Calu3 (cell line): ENCODE measurements at regions not wholly inside any gene's neighbourhood (a gene's known extent, or its start where the extent isn't known, plus 50 kb on each side); places are given as distances from the start of the nearest gene placed in this dataset.

ENCODE experiments used
- BruUV-seq: library from RNA; stranded (reverse); fragments of 400-500 nt; replicated peaks from 2 replicates; lab custom pipeline; 2021; lab: Mats Ljungman, UMichigan
- CTCF ChIA-PET: fragments of 300-600 bp; sonication (Branson Sonifier 250); formaldehyde crosslinking; loops from one replicate; lab custom pipeline; 2022; ENCODE audit warnings: antibody characterized with exemption; lab: Charles Lee
- DNase-seq: peaks from one replicate; pipeline ENCODE4 v3.0.0; 2022
- H3K27ac Mint-ChIP-seq: one replicate; pipeline ENCODE4 v1.8.0; 2022; ENCODE audit warnings: mixed read lengths; ENCODE audit not compliant: unreplicated experiment
- H3K27me3 Mint-ChIP-seq: one replicate; pipeline ENCODE4 v1.8.0; 2022; ENCODE audit warnings: mixed read lengths; ENCODE audit not compliant: unreplicated experiment
- H3K36me3 Mint-ChIP-seq: one replicate; pipeline ENCODE4 v1.8.0; 2022; ENCODE audit warnings: mild to moderate bottlenecking, moderate library complexity, mixed read lengths; ENCODE audit not compliant: insufficient read depth, unreplicated experiment
- H3K4me1 Mint-ChIP-seq: one replicate; pipeline ENCODE4 v1.8.0; 2022; ENCODE audit warnings: mild to moderate bottlenecking, low read depth, mixed read lengths; ENCODE audit not compliant: unreplicated experiment
- H3K4me3 Mint-ChIP-seq: one replicate; pipeline ENCODE4 v1.8.0; 2022; ENCODE audit warnings: mild to moderate bottlenecking, low read depth, moderate library complexity, mixed read lengths; ENCODE audit not compliant: unreplicated experiment
- H3K9me3 Mint-ChIP-seq: one replicate; pipeline ENCODE4 v1.8.0; 2022; ENCODE audit warnings: low read depth, mixed read lengths; ENCODE audit not compliant: unreplicated experiment
- intact Hi-C: fragments of 100-400 bp; cut with micrococcal nuclease; formaldehyde crosslinking; loops from one replicate; pipeline ENCODE4 v1.10.0; 2022; ENCODE audit not compliant: unreplicated experiment
- TF ChIP-seq, protein P1 (sequence below): fragments of 200-600 bp; IDR thresholded peaks from one replicate; pipeline ENCODE4 v1.8.0; 2022; ENCODE audit warnings: antibody characterized with exemption; ENCODE audit not compliant: unreplicated experiment

DNA sequence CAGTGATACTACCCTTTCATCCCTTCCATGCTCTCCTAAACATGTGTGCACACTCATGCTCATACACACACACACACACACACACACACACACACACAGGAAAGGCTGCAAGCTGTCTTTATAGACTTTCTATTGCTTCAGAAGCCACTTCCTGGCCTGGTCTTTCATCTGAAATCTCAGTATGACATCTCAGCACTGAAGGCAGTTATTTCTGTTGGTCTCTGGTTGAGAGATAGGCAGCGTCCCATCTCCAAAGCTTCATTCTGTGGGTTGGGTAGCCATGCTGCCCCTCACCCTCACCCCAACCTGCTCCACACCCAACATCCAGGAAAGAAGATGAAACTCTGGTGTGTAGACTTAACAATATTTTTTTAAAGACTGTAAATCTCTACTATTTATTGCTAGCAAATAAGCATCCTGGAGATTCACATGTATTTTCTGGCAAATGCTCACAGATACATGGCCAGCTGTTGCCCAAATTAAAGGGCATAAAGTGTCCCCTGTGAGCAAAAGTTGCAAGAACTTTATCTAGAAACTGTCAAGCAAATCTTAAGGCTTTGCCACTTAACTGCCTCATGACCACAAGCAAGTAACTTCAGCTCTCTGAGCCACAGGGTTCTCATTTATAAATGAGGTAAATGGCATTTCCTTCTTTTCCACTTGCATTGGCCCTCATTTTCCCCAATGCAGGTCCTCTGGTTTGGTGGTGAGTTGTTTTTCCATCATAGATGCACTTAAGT lies 189.8 kb upstream of the AFF2 start:
- H3K27ac Mint-ChIP-seq = no peak overlapping the region
- DNase-seq = no peak
- H3K36me3 Mint-ChIP-seq = no peaks in the 10 kb centered on the region
- H3K9me3 Mint-ChIP-seq = peaks cover 6% of the 10 kb centered on the region
- H3K27me3 Mint-ChIP-seq = no peaks in the 10 kb centered on the region
- H3K4me3 Mint-ChIP-seq = no peak overlapping the region
- TF ChIP-seq, protein P1, sequence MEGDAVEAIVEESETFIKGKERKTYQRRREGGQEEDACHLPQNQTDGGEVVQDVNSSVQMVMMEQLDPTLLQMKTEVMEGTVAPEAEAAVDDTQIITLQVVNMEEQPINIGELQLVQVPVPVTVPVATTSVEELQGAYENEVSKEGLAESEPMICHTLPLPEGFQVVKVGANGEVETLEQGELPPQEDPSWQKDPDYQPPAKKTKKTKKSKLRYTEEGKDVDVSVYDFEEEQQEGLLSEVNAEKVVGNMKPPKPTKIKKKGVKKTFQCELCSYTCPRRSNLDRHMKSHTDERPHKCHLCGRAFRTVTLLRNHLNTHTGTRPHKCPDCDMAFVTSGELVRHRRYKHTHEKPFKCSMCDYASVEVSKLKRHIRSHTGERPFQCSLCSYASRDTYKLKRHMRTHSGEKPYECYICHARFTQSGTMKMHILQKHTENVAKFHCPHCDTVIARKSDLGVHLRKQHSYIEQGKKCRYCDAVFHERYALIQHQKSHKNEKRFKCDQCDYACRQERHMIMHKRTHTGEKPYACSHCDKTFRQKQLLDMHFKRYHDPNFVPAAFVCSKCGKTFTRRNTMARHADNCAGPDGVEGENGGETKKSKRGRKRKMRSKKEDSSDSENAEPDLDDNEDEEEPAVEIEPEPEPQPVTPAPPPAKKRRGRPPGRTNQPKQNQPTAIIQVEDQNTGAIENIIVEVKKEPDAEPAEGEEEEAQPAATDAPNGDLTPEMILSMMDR = no peak
- intact Hi-C loops = no loop called here
- no peaks in the 10 kb centered on the region for H3K4me1 Mint-ChIP-seq
- CTCF ChIA-PET = no interaction called here
- BruUV-seq = no TSS peak

DNA sequence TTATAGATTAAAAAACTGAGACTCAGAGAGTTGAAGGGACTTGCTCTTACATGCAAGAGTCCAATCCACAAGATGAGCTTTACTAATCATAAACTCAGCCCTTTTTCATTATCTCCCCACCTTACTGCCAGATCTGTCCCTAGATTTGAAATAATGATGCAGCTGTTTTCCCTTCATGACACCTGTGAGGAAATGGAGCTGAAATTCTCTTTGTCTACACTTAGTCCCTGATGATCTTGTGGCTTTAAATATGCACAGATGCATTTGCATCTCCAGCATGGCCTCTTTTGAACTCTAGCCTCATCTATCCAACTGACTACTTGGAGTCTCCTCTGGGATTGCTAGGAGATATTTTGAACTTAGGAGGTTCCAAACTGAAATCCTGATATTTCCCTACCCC lies 188.9 kb upstream of the AFF2 start:
- intact Hi-C loops = no loop called here
- Mint-ChIP-seq H3K9me3 (peaks cover 6% of the 10 kb centered on the region), H3K4me1 (no peaks in the 10 kb centered on the region), H3K27me3 (no peaks in the 10 kb centered on the region), H3K4me3 (no peak overlapping the region), H3K27ac (no peak overlapping the region), H3K36me3 (no peaks in the 10 kb centered on the region)
- DNase-seq = no peak
- BruUV-seq = no TSS peak
- CTCF ChIA-PET = no interaction called here
- TF ChIP-seq, protein P1 = no peak

DNA sequence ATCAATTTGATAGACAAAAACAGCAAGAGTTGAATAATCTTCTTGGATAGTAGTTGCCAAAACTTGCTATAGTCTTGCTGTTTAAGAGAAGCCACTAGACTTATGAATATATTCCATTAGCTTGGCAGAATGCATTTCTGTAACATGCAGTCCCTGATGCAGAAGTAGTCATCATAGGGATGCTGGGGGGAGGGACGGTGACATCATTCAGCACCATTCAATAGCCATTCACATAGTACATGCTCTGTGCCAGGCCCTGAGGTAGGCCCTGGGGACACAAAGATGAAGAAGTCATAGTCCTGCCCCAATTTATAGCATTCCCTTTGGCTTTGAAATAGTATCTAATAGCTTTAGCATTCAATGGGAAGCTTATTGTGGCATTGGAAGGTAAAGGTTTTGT lies 185.5 kb upstream of the AFF2 start:
- no peak for DNase-seq
- Mint-ChIP-seq H3K27ac (no peak overlapping the region), H3K36me3 (no peaks in the 10 kb centered on the region), H3K4me3 (no peak overlapping the region), H3K27me3 (no peaks in the 10 kb centered on the region), H3K9me3 (peaks cover 10% of the 10 kb centered on the region), H3K4me1 (no peaks in the 10 kb centered on the region)
- intact Hi-C loops = no loop called here
- CTCF ChIA-PET = no interaction called here
- no TSS peak for BruUV-seq
- TF ChIP-seq, protein P1 = no peak

DNA sequence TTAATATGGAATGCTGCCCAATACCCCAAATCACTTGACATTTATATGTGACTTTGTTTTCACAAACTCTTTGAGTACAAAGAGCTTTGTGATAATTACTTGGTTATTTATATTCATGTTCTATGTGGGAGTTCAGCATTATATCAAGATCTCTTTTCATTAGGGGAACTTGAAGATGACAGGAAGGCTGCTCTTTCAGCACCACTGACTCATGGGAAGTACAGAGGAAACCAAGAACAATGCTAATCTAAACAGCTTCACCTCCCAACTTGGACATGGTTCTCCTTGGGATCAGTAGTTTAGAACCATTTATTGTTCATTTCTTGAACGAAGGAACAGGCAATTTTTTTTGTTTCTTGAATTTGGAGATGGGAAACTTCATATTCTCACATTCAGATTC lies 184.0 kb upstream of the AFF2 start:
- H3K27ac Mint-ChIP-seq = no peak overlapping the region
- no peak overlapping the region for H3K4me3 Mint-ChIP-seq
- no peaks in the 10 kb centered on the region for H3K4me1 Mint-ChIP-seq
- no peaks in the 10 kb centered on the region for H3K27me3 Mint-ChIP-seq
- no TSS peak for BruUV-seq
- TF ChIP-seq, protein P1 = no peak
- no peaks in the 10 kb centered on the region for H3K36me3 Mint-ChIP-seq
- CTCF ChIA-PET = no interaction called here
- intact Hi-C loops = no loop called here
- peaks cover 14% of the 10 kb centered on the region for H3K9me3 Mint-ChIP-seq
- DNase-seq = no peak
